ENCODE measurements at regions not wholly inside any gene's neighbourhood (a gene's known extent, or its start where the extent isn't known, plus 50 kb on each side); places are given as distances from the start of the nearest gene placed in this dataset.

- H2BK120ac ChIP-seq (ENCODE audit: low read depth, low read length): no peak overlapping the region
- H3K18ac ChIP-seq (ENCODE audit: low read depth, low read length): no peak overlapping the region
- no peaks in the 10 kb centered on the region for H4K20me1 ChIP-seq (ENCODE audit: insufficient read depth, low read length)
- H3K9me1 ChIP-seq (ENCODE audit: insufficient read depth, low read length): no peaks in the 10 kb centered on the region; the same call in 1 of the 2 replicates
- H4K8ac ChIP-seq (ENCODE audit: low read depth in 2 of 2, low read length in 2 of 2): no peak overlapping the region
- no peak overlapping the region for H3K56ac ChIP-seq (ENCODE audit: extremely low read depth, insufficient read depth, low read length)
- WGBS, 2 experiments (ENCODE audit: extremely low coverage in 2 of 2, insufficient read length in 1 of 2): no CpG with 5 or more reads among the region's 4 CpGs
- H3K27me3 ChIP-seq (ENCODE audit: control insufficient read depth, insufficient read depth, low read length): no peaks in the 10 kb centered on the region
- no peaks in the 10 kb centered on the region for H3K79me1 ChIP-seq (ENCODE audit: low read depth in 1 of 2, low read length in 2 of 2)
- ATAC-seq (ENCODE audit: low read depth) (no peak), DNase-seq (no peak)
- no peak overlapping the region for H2AFZ ChIP-seq (replicated peaks; ENCODE audit: low read length, poor library complexity)
- no peak overlapping the region for H3K23ac ChIP-seq (ENCODE audit: low read depth, low read length)
- TF ChIP-seq BHLHE40 (IDR thresholded peaks at IDR 0.05; ENCODE audit: low read depth, low read length) (no peak), CHD1 (IDR thresholded peaks at IDR 0.05; ENCODE audit: low read depth, low read length) (no peak), MAFK (IDR thresholded peaks at IDR 0.05; ENCODE audit: low read depth, low read length) (no peak), FOS (IDR thresholded peaks at IDR 0.05; ENCODE audit: low read depth, low read length) (no peak), POLR2A (IDR thresholded peaks at IDR 0.05; ENCODE audit: low read depth, low read length) (no peak), NFE2L2 (IDR thresholded peaks at IDR 0.05; ENCODE audit: low read depth, low read length) (no peak)
- no peak overlapping the region for H3K4me2 ChIP-seq (ENCODE audit: low read depth, low read length)
- H3K36me3 ChIP-seq (ENCODE audit: control insufficient read depth, insufficient read depth, low read length): no peaks in the 10 kb centered on the region
- H3K27ac ChIP-seq (ENCODE audit: insufficient read depth, low read length): no peak overlapping the region
- dilution Hi-C loops (cut with HindIII; ENCODE audit: low sequenced_read_pairs, unreplicated experiment) (no loop called here), intact Hi-C loops (cut with micrococcal nuclease) (no loop called here), in situ Hi-C loops (cut with MboI; ENCODE audit: low sequenced_read_pairs) (no loop called here)
- no peak overlapping the region for H2AK5ac ChIP-seq (ENCODE audit: low read depth, low read length)
- no peak overlapping the region for H2BK5ac ChIP-seq (ENCODE audit: low read depth, low read length, poor library complexity, severe bottlenecking)
- H3K4ac ChIP-seq (ENCODE audit: low read depth, low read length): no peak overlapping the region
- no peak overlapping the region for H4K5ac ChIP-seq (ENCODE audit: low read depth, low read length)
- no peak overlapping the region for H3K4me3 ChIP-seq (ENCODE audit: insufficient read depth, low read depth, low read length)
- no TSS peak for BruUV-seq (replicated peaks)
- H2BK20ac ChIP-seq (ENCODE audit: low read depth, low read length): no peak overlapping the region
- no peak overlapping the region for H4K91ac ChIP-seq (ENCODE audit: insufficient read depth, low read depth, low read length)
- ChIA-PET POLR2A (ENCODE audit: unreplicated experiment) (no interaction called here), CTCF (no interaction called here)
- H3K9ac ChIP-seq (ENCODE audit: low read depth, low read length): no peak overlapping the region
- no peak overlapping the region for H3K14ac ChIP-seq (replicated peaks; ENCODE audit: low read depth, low read length)
- no peak overlapping the region for H2AK9ac ChIP-seq (replicated peaks; ENCODE audit: low read depth, low read length, poor library complexity)
- no peaks in the 10 kb centered on the region for H3K9me3 ChIP-seq (ENCODE audit: control insufficient read depth, insufficient read depth, low read length)
- H3K4me1 ChIP-seq (ENCODE audit: control insufficient read depth, insufficient read depth, low read length): peaks cover 8% of the 10 kb centered on the region
- no peak overlapping the region for H2BK15ac ChIP-seq (ENCODE audit: low read depth, low read length)
Observed at GRCh38 chr11:19627566-19627965, 85.1 kb upstream of the NAV2 start.
